Activated T-helper 17 cell treated with anti-CD3 and anti-CD28 coated beads, Interleukin-2, amount 50 U/mL, for 72 hours (primary cell): ENCODE measurements at regions not wholly inside any gene's neighbourhood (a gene's known extent, or its start where the extent isn't known, plus 50 kb on each side); places are given as distances from the start of the nearest gene placed in this dataset.
"Not testable (repeated sequence)": the region's sequence is repeated elsewhere in the genome, so short reads cannot be mapped to it uniquely, and the experiment has no call there.

Experiments used
- ATAC-seq: fragments of 150-1000 bp; cut with Tn5 transposase; replicated peaks from 2 replicates; pipeline ENCODE4 v1.10.0; 2021; ENCODE audit warnings: mild to moderate bottlenecking, moderate library complexity
- H3K27ac Mint-ChIP-seq: one replicate; pipeline ENCODE4 v1.8.0; 2022; ENCODE audit warnings: mixed read lengths
- H3K27me3 Mint-ChIP-seq: one replicate; pipeline ENCODE4 v1.8.0; 2022; ENCODE audit warnings: mixed read lengths
- H3K36me3 Mint-ChIP-seq: one replicate; pipeline ENCODE4 v1.8.0; 2022; ENCODE audit warnings: low read depth, mild to moderate bottlenecking, mixed read lengths
- H3K4me1 Mint-ChIP-seq: one replicate; pipeline ENCODE4 v1.8.0; 2022; ENCODE audit warnings: mixed read lengths
- H3K4me3 Mint-ChIP-seq: one replicate; pipeline ENCODE4 v1.8.0; 2022; ENCODE audit warnings: mild to moderate bottlenecking, mixed read lengths
- H3K9me3 Mint-ChIP-seq: one replicate; pipeline ENCODE4 v1.8.0; 2022; ENCODE audit warnings: mixed read lengths

DNA sequence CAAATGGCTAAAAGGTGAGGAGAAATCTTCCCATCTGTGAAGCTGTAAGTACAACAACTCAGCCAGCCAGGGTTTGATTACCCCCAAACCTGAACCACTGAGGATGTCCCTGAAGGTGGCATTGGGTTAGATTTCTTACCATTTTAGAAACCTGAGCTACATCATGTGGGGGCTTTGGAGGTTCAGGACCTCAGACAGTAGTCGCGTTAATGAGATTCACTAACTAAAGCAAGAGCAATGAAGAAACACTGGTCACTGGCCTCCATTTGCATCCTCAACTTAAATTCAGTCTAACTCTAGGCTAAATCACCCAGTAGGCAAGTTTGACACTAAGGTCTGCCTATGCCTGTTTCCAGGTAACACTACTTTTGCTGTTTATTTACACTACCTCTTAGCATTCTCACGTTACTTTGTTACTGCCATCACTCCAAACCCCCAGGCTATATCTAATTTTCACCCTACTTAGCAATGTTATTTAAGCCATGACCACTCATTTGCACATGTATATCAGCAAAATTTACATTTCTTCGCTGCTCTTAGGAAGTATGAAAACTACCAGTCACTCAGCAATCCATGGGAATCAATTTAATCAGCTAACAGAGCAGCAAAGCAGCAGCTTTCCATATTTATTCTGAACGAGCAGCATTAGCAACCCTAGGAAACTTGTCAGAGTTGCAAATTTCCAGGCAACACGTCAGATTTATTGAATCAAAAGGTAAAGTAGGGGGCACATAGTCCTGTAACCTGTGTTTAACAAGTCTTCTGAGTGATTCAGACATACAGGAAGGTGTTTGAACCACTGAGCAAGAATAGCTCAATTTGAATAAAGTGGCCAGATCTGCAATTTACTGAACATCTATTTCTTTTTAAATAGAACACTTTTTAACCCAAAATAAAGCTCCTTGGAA, 788.4 kb upstream of the SORCS1 start:
- Mint-ChIP-seq H3K27ac (no peak overlapping the region), H3K9me3 (peaks cover 14% of the 10 kb centered on the region), H3K4me3 (no peak overlapping the region), H3K27me3 (no peaks in the 10 kb centered on the region), H3K36me3 (no peaks in the 10 kb centered on the region), H3K4me1 (no peaks in the 10 kb centered on the region)
- ATAC-seq = no peak

DNA sequence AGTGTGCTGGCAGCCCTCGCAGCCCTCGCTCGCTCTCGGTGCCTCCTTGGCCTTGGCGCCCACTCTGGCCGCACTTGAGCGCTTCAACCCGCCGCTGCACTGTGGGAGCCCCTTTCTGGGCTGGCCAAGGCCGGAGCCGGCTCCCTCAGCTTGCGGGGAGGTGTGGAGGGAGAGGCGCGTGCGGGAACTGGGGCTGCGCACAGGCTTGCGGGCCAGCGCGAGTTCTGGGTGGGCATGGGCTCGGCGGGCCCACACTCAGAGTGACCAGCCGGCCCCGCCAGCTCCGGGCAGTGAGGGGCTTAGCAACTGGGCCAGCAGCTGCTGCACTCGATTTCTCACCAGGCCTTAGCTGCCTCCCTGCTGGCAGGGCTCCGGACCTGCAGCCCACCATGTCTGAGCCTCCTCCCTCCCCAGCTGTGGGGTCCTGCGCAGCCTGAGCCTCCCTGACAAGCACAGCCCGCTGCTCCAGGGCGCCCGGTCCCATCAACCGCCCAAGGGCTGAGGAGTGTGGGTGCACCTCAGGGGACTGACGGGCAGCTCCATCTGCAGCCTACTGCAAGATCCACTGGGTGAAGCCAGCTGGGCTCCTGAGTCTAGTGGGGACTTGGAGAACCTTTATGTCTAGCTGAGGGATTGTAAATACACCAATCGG, 786.0 kb upstream of the SORCS1 start:
- not testable (repeated sequence) for ATAC-seq, H3K36me3 Mint-ChIP-seq, H3K27ac Mint-ChIP-seq, H3K4me1 Mint-ChIP-seq, H3K4me3 Mint-ChIP-seq, H3K27me3 Mint-ChIP-seq
- peaks cover 21% of the 10 kb centered on the region for H3K9me3 Mint-ChIP-seq

DNA sequence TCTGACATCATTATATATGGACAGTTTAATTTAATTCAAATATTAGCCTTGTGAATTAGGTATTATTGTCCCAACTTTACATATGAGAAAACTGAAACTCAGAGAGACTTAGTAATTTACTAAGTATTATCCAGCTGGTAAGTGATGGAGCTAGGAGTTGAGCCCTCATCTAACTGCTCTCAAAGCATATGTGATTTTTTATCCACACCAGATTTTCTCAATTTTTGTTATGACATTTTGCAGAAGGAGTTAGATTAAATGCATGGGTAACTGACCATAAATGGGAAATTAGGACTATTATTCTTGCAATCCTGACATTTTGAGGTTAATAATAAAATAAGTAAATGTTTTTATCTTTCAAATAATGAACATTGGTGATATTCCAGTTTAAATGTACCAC, 778.3 kb upstream of the SORCS1 start:
- Mint-ChIP-seq H3K27ac (no peak overlapping the region), H3K4me1 (no peaks in the 10 kb centered on the region), H3K9me3 (peaks cover 18% of the 10 kb centered on the region), H3K27me3 (no peaks in the 10 kb centered on the region), H3K4me3 (no peak overlapping the region), H3K36me3 (no peaks in the 10 kb centered on the region)
- no peak for ATAC-seq

DNA sequence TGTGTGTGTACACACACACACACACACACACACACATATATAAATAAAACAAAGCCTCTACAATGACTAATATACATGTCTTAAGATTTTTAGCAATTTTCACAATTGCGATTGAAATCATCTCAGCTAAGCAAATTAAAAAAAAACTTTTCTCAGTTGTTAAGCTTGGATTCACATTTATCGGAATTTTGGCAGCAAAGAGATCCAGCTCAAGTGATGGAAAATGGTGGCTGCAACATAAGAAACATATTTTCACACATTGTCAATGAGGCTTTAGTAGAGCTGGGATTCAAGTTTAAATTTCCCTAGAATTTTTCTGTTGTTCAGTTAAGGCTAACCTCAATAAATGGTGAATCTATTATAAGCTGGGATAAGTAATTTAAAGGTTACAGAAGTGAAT, 768.6 kb upstream of the SORCS1 start:
- Mint-ChIP-seq H3K4me3 (no peak overlapping the region), H3K36me3 (no peaks in the 10 kb centered on the region), H3K9me3 (peaks cover 8% of the 10 kb centered on the region), H3K4me1 (no peaks in the 10 kb centered on the region), H3K27me3 (no peaks in the 10 kb centered on the region), H3K27ac (no peak overlapping the region)
- ATAC-seq = no peak

DNA sequence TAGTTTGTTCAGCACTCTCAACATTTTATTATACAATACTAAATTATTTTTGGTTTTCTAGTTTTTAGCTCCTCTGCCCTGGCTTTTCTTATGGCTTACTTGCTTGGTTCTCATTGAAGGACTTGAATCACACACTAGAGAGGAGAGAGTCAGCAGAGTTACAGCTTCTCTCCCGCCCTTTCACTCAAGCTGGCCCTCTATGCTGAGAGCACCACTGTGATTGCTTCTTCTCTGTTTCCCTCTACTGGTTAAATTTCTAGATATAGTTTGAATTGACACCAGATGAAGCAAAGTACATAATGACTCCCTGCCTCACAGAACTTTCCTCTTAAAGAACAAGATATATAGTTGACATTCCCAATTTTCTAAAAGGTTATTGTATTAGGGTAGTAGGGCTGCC, 767.3 kb upstream of the SORCS1 start:
- H3K36me3 Mint-ChIP-seq = no peaks in the 10 kb centered on the region
- H3K4me3 Mint-ChIP-seq = no peak overlapping the region
- no peak for ATAC-seq

DNA sequence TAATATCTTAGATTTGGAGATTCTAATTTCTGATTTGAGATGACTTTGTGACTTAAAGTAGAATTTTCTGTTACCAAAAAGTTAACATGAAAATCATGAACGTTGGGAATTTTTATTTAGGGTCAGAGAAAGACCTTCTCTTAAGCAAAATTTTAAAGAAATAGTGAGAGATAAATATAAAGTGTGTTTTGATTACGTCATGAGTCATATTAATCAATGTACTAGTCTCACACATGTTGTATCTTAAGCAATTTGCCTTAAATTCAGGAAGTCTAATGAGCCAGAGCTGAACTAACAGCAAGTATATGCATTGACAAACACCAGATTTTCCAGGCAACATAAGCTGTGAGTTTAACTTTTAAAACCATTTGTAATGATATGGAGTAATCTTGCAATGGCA, 765.5 kb upstream of the SORCS1 start:
- no peaks in the 10 kb centered on the region for H3K4me1 Mint-ChIP-seq
- no peaks in the 10 kb centered on the region for H3K27me3 Mint-ChIP-seq
- H3K36me3 Mint-ChIP-seq = no peaks in the 10 kb centered on the region
- peaks cover 12% of the 10 kb centered on the region for H3K9me3 Mint-ChIP-seq
- no peak overlapping the region for H3K4me3 Mint-ChIP-seq
- H3K27ac Mint-ChIP-seq = no peak overlapping the region
- no peak for ATAC-seq

More for the DNA sequence above, 767.3 kb upstream of the SORCS1 start:
- Mint-ChIP-seq H3K27me3 (no peaks in the 10 kb centered on the region), H3K4me1 (no peaks in the 10 kb centered on the region), H3K9me3 (peaks cover 12% of the 10 kb centered on the region), H3K27ac (no peak overlapping the region)

DNA sequence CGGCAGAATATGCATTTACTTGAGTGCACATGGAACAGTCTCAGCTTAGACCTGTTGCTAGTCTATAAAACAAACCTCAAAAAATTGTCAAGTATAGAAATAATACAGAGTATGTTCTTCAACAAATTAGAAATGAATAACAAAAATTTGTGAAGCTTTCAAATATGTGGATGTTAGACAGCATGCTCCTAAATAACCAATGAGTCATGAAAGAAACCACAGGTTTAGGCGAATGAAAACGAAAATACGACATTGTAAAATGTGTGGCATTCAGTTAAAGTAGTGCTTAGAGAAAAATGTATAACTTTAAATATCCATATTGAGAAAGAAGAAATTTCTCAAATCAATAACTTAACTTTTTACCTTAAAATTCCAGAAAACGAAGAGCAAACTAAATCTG, 760.0 kb upstream of the SORCS1 start:
- no peak overlapping the region for H3K4me3 Mint-ChIP-seq
- H3K27me3 Mint-ChIP-seq = no peaks in the 10 kb centered on the region
- ATAC-seq = no peak

DNA sequence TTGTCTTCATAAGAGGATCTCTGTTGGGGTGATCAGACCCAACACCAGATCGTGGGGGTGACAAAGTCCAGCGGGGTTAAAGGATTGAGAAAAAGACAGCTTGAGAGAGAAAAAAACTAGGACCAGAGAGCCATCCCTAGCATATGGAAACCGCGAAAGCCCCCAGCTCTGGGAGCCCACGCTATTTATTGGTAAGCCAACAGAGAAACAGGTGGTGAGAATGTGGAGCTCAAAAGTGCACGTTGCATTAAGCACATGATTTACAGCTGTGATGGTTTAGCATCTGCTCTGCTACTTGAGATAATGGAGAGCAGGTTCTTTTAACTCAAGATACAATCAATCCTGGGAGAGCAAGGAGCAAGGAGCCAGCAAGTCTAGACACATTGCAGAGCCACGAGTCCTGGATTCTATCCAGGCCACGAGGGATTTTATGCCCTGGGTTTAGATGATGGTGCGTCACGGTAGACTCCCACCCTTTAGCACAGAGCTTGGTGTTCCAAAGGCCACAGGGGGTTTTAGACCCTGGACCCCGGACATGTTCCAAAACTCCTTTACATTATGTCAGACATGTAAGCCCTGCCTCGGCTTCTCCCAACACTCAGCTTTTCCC, 755.2 kb upstream of the SORCS1 start:
- Mint-ChIP-seq H3K36me3 (no peaks in the 10 kb centered on the region), H3K9me3 (peaks cover 24% of the 10 kb centered on the region), H3K4me3 (no peak overlapping the region), H3K4me1 (no peaks in the 10 kb centered on the region), H3K27me3 (peaks cover 7% of the 10 kb centered on the region), H3K27ac (no peak overlapping the region)
- ATAC-seq = no peak

More for the DNA sequence above, 760.0 kb upstream of the SORCS1 start:
- H3K9me3 Mint-ChIP-seq = peaks cover 19% of the 10 kb centered on the region
- H3K36me3 Mint-ChIP-seq = no peaks in the 10 kb centered on the region
- H3K27ac Mint-ChIP-seq = no peak overlapping the region
- no peaks in the 10 kb centered on the region for H3K4me1 Mint-ChIP-seq

DNA sequence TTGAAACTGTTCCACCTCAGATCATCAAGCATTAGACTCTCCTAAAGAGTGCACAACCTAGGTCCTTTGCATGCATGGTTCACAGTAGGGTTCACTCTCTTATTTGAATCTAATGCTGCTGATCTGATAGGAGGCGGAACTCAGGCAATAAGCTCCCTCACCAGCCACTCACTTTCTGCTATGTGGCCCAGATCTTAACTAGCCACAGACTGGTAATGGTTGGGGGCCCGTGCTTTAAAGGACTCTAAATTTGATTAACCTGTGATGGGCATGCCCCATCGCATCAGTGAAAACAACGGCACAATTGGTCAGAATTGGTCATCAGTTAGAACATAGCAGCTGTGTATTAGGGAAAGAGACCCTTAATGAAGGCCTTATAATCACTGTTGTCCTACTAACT, 753.7 kb upstream of the SORCS1 start:
- Mint-ChIP-seq H3K27me3 (peaks cover 7% of the 10 kb centered on the region), H3K27ac (no peak overlapping the region), H3K4me3 (no peak overlapping the region), H3K9me3 (peaks cover 24% of the 10 kb centered on the region), H3K36me3 (no peaks in the 10 kb centered on the region), H3K4me1 (no peaks in the 10 kb centered on the region)
- ATAC-seq = no peak

DNA sequence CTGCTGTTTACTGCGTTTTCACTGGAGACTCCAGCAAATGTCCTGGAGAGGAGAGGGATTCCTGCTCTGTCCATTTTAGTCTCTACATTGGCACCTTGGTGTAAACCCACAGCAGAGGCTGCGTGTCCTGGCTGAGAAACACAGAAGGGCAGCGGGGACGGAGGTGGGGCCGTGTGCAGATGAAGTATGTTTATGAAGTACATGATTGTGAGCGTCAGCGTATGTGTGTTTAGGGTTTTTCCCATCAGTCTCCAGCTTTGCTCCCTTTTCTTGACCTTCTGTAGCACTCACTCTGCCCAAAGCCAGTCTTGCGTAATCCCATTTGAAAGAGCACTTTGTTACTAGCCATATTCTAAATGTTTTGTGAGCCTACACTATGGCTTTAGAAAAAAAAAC, 750.7 kb upstream of the SORCS1 start:
- peaks cover 10% of the 10 kb centered on the region for H3K9me3 Mint-ChIP-seq
- H3K27ac Mint-ChIP-seq = no peak overlapping the region
- peaks cover 7% of the 10 kb centered on the region for H3K27me3 Mint-ChIP-seq
- ATAC-seq = no peak
- no peaks in the 10 kb centered on the region for H3K36me3 Mint-ChIP-seq
- H3K4me1 Mint-ChIP-seq = no peaks in the 10 kb centered on the region
- no peak overlapping the region for H3K4me3 Mint-ChIP-seq

DNA sequence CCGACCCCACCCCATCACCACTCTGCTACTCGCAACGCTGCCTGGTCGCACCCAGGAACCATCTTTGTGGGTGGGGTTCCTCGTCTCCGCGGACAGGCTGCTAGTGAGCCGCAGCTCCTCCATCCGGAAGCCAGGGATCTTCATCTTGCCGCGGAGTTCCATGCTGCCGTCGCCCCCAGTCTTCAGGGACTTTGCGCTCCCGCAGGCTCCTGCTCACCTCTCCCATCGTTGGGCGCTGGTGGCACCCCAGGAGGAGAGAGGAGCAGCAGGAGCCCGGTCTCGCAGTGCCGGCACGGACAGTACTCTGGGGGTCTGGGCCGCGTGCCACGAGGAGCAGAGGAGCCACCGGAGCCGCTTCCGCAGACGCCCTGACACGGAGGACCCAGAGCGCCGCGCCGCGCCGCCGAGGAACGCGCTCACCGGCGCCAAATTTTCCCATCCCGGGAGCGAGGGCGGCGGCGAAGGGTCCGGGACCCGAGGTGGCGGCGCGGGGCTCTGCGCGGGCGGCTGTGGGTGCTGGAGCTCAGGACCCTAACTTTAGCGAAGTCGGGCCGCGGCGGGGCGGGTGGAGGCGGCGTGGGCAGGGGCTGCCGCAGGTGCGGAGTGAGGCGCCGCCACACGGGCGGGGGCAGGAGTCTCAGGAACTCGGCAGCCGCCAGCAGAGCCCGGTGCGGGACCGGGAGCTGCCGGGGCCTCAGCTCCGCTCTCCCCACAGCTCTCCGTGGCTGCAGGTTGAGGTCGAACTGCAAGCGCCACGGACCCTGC, 750.1 kb upstream of the SORCS1 start:
- H3K4me3 Mint-ChIP-seq = no peak overlapping the region
- H3K27me3 Mint-ChIP-seq = peaks cover 7% of the 10 kb centered on the region
- ATAC-seq = no peak
- H3K36me3 Mint-ChIP-seq = no peaks in the 10 kb centered on the region
- H3K27ac Mint-ChIP-seq = no peak overlapping the region
- no peaks in the 10 kb centered on the region for H3K4me1 Mint-ChIP-seq
- peaks cover 10% of the 10 kb centered on the region for H3K9me3 Mint-ChIP-seq

DNA sequence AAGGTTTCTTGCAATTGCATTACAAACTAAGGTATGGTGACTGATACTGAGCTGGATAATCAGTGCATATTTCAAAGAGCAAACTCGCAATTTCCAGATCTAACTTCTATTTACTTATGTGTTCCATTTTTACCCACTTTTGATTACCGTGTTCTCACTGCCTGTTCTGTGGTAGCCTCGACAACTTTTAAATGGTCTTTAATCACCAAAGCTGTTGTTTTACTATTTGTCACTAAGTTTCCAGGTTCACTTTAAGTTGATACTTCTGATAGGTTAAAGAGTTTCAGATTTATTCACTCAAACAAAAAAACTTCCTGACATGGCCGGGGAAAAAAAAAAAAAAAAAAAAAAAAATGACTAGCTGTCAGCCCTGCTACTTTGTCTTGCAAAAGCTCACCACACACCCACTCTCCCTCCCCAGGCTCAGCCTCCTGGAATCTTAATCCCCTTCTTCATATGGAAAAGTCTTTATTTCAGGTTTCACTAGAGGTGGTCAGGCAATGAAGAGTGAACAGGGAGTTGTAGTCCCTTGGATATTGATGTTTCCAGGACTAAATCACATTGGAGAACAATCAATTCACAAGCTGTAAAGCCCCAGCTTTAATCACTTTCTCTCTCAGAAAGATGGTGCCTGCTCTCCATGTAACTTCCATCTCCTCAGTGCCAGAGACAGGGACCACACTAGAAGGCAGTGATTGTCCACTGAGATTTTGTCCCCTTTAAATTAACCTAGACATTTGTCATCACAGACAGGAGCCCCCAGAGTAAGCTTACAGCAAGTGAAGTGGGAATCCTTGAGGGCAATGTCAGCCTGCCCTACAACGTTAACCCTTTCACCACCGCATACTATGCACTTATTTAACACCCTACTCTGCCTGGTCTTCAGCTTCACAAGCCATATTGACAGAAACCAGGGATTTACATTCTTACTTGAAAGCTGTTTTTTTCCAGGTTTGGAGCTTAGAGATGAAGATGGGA, 749.1 kb upstream of the SORCS1 start:
- H3K4me1 Mint-ChIP-seq = no peaks in the 10 kb centered on the region
- no peaks in the 10 kb centered on the region for H3K36me3 Mint-ChIP-seq
- ATAC-seq = no peak
- H3K27me3 Mint-ChIP-seq = peaks cover 7% of the 10 kb centered on the region
- H3K9me3 Mint-ChIP-seq = peaks cover 9% of the 10 kb centered on the region
- no peak overlapping the region for H3K27ac Mint-ChIP-seq
- no peak overlapping the region for H3K4me3 Mint-ChIP-seq

DNA sequence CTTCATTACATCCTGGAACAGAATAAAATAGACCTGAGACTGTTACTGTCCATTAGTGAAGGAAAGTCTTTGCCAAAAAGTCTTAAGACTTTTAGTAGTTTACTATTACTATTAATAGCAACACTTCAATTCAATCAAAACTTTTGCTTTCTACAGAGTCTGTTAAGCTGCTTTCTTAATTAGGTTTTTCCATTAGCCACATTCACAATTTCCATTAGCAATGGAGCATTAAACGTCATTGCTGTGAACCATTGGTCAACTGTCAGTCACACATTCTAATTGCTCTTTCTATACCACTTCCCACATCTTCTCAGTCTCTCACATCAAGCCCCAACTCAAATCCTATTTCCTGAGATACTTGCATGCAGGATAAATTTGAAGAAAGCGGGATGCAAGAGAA, 736.6 kb upstream of the SORCS1 start:
- H3K36me3 Mint-ChIP-seq = no peaks in the 10 kb centered on the region
- H3K27me3 Mint-ChIP-seq = no peaks in the 10 kb centered on the region
- peaks cover 22% of the 10 kb centered on the region for H3K9me3 Mint-ChIP-seq
- H3K4me3 Mint-ChIP-seq = no peak overlapping the region
- no peaks in the 10 kb centered on the region for H3K4me1 Mint-ChIP-seq
- no peak for ATAC-seq
- H3K27ac Mint-ChIP-seq = no peak overlapping the region
